Activated CD4-positive, alpha-beta T cell treated with anti-CD3 and anti-CD28 coated beads for 1 hour (primary cell): ENCODE measurements at regions not wholly inside any gene's neighbourhood (a gene's known extent, or its start where the extent isn't known, plus 50 kb on each side); places are given as distances from the start of the nearest gene placed in this dataset.
"Not testable (repeated sequence)": the region's sequence is repeated elsewhere in the genome, so short reads cannot be mapped to it uniquely, and the experiment has no call there.

Source experiments
- DNase-seq: peaks from one replicate; pipeline ENCODE4 v3.0.0-alpha.2; 2020

GRCh38 chr11:115605871-115606497, 101.8 kb upstream of the CADM1 start:
- no peak for DNase-seq

GRCh38 chr11:115605397-115605796, 101.2 kb upstream of the CADM1 start:
- not testable (repeated sequence) for DNase-seq

DNA sequence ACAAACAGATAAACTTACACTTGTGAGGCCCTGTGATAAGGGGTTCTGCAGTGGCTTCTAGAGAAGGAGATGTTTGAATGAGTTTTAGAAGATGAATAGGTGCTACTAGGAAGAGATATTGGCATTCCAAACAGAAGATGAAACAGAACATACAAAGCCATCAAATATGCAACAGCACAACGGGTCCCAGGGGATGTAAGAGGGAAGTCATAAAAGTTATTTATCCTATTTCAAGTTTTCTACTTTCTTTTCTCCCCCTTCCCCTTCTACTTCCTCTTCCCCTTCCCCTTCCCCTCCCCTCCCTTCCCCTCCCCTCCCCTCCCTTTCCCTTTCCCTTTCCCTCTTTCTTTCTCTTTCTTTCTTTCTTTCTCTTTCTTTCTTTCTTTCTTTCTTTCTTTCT, 94.9 kb upstream of the CADM1 start:
- no peak for DNase-seq

- no peak for DNase-seq
Observed at GRCh38 chr11:115598257-115598901, 94.2 kb upstream of the CADM1 start.

DNA sequence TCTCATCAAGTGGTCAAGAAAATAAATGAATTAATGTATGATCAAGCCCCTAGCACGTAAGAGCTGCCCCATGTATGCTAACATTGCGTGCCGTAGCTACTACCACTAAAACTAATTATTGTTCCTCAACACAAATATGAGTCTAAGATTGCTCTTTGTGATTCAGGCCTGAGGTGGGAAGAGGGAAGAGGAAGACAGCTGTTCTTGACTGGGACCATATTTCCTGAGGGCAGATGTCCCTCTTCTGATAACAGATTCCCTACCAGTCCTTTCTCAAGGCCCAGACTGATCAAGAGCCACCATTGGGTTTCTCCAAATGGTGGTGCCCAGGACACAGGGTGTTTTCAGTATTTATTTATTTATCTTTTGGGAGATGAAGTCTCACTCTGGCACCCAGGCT, 87.2 kb upstream of the CADM1 start:
- DNase-seq = no peak

DNA sequence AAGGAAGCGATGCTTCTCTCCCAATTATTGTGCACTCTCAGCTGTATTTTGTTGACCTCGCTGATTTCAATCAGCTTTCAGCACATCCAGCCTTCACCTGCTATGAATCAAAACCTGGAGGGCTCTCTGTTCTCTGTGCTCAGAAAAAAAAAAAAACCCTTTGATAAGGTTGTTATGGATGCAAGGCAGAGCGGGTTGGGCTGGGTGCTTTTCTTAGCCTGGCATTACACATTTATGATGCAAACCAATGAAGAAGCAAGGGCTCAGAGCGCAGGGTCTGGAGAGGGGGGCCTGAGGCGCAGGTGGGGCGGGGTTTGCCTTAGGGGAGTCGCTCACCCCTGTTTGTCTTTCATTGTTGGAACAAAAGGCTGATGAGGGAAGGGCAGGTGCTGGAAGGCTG, 86.0 kb upstream of the CADM1 start:
- no peak for DNase-seq

GRCh38 chr11:115587718-115588342, 83.6 kb upstream of the CADM1 start:
- no peak for DNase-seq

- no peak for DNase-seq
Observed at GRCh38 chr11:115585361-115586024, 81.3 kb upstream of the CADM1 start.

DNA sequence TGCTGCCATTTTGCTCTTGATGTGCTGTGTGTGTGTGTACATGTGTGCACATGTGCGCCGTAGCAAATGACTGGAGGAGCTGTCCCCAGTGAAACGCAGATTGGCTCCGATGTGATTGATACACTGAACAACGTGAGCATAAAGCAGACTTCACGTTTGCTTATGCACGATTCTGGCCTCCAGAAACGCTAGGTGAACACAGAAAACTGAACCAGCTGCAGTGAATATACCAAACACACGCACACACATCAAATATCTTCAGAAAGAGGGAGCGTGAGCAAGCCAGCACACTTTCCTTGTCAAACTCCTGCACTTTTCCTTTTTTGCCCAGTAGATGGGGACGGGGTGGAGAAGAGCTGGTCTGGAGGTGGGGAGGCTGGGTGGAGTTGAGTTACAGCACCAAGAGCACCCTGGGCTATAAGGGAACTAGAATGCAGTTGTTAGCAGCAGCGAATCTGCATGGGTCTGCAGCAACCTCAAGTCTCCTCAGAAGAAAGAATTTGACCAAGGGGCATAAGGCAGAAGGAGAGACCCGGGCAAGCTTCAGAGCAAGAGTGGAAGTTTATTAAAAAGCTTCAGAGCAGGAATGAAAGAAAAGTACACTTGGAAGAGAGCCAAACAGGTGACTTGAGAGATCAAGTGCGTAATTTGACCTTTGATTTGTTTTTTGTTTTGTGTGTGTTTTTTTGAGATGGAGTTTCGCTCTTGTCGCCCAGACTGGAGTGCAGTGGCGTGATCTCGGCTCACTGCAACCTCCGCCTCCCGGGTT, 77.8 kb upstream of the CADM1 start:
- DNase-seq = no peak

- no peak for DNase-seq
Observed at GRCh38 chr11:115580927-115581680, 76.9 kb upstream of the CADM1 start.

- DNase-seq = no peak
Observed at GRCh38 chr11:115580416-115580815, 76.2 kb upstream of the CADM1 start.

DNA sequence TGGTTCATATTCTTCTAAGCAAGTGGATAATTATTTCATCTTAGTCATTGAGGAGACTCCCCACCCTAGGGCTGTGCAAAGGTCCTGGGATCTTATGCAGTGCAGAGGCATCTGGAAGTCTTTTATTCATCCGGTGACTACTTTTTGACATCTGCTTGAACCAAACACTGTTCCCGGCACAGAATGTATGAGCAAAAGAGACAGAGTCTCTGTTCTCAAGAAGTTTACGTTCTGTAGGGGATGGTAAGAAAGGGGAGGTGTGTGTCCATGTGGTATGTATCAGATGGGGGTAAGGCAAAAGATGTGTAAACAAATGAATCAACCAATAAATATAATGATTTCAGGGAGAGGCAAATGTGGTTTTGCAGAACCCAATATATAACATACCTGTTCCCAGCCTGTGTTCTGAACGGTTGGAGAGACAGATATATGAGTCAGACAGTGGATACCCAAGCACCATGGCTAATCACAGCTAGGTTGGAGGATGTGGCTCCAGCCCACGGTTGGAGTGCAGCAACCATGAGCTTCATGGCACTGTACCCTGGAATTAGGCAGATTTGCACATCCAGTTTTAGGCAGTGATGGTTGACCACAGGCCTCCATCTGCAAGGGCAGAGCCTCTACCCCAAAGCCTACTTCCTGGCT, 75.1 kb upstream of the CADM1 start:
- no peak for DNase-seq

GRCh38 chr11:115578275-115578674, 74.1 kb upstream of the CADM1 start:
- DNase-seq = no peak

DNA sequence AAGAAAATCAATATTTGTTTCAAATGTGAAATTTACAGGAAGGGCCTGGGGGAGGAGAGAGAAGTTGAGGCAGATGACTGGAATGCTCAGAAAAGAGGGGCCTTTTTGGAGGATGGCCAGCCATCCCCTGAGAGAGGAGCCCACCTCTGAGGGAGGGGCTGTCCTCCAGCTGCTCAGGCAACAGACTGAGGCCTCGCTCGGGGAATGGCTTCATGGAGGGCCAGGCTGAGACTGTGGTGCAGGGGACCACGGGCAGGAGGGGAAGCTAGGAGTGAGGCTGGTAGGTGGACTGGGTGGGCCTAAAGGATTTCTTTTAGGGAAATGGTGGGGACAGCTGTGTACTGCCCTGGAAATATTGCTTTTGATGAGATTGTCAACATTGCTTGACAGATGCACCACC, 73.5 kb upstream of the CADM1 start:
- no peak for DNase-seq

- no peak for DNase-seq
Observed at GRCh38 chr11:115576606-115577380, 72.6 kb upstream of the CADM1 start.

DNA sequence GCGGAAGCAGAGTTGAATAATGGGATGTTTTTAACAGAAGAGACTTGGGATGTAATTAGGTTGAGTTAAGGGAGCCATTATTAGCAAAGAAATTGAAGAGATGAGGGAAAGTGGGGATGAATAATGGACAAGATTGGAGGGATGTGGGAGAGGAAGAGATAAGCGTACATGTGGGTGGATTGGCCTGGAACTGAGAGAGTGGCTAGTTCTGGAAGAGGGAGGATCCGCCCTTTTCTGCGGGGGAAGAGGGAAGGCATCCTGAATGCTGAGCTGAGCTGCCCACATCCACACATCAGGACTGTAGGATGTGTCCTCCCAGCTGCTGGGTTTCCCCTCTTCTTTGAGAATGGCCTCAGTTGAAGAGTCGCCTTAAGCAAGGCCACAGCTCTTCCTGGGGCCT, 68.3 kb upstream of the CADM1 start:
- DNase-seq = no peak

GRCh38 chr11:115566180-115566764, 62.1 kb upstream of the CADM1 start:
- DNase-seq = no peak

GRCh38 chr11:115564851-115565250, 60.6 kb upstream of the CADM1 start:
- no peak for DNase-seq

DNA sequence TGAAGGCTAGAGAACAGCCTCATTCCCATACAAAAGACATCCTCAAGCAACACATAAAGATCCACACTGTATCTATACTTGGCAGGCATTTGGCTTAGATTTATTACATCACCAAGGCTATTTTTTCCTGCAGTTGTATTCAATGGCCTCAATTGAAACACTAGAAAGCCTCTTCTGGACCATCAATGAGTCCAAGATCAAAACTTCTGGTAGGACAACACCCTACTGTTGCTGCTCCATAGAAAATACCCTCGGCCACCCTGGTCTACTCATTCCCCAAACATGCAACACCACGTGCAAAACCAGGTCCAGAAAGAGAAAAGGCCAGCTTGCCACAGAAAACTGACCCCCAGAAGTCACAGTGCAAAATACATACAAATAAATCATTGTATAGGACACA, 56.9 kb upstream of the CADM1 start:
- DNase-seq = no peak

- DNase-seq = no peak
Observed at GRCh38 chr11:115558635-115559034, 54.4 kb upstream of the CADM1 start.

DNA sequence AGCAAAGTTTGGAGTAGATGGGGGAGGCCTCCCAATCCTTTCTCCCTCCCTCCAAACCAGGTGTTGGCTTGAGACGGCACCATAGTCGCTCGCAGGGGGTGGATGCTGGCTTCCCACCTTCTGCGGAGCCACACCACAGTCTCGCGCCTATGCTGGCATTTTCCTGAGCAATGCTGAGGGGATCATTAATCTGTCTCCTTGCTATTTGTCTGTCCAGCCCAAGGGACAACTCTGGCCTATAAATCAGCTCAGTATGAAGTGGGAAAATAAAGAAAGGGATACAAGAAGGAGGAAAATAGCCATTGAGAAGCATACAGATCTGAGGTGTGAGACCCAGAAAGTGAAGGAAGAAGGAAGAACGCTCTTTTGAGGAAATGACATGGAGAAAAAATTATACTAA, 53.5 kb upstream of the CADM1 start:
- DNase-seq = no peak
